HepG2 (cell line): ENCODE measurements at regions not wholly inside any gene's neighbourhood (a gene's known extent, or its start where the extent isn't known, plus 50 kb on each side); places are given as distances from the start of the nearest gene placed in this dataset.

Experiments
- ATAC-seq: fragments of 200-7000 bp; cut with Tn5 transposase; 3 replicates; pipeline ENCODE4 v1.9.1; 2020; ENCODE audit warnings: mild to moderate bottlenecking, moderate library complexity
- BruUV-seq: library from RNA; stranded (reverse); fragments of 400-500 nt; replicated peaks from 2 replicates; lab custom pipeline; 2021; lab: Mats Ljungman, UMichigan
- CTCF ChIA-PET: fragments of 300-600 bp; formaldehyde crosslinking; extraction: SDS; loops from one replicate; lab custom pipeline; 2021; ENCODE audit warnings: low total read pairs, inconsistent platforms, low intra/inter-chr PET ratio; lab: Yijun Ruan, JAX
- POLR2A ChIA-PET: fragments of 350-600 bp; sonication (Branson Sonifier 250); formaldehyde crosslinking; loops from one replicate; lab custom pipeline; 2020; ENCODE audit warnings: antibody characterized with exemption, inconsistent platforms; lab: Yijun Ruan, JAX
- DNase-seq: peaks from one replicate; pipeline ENCODE4 v3.0.0-alpha.2; 2015; ENCODE audit warnings: low spot score
- FAIRE-seq: peaks from 3 replicates; lab custom pipeline; 2011; peaks lifted over from hg19 to GRCh38; lab: Jason Lieb, UNC
- H2AFZ ChIP-seq: one replicate; pipeline ENCODE4 v1.6.1; 2011; ENCODE audit warnings: low read length, inconsistent platforms
- H3K27ac ChIP-seq: fragments of 300-600 bp; 3 replicates; pipeline ENCODE4 v1.8.0; 2011; ENCODE audit warnings: mixed run types, mild to moderate bottlenecking, mixed read lengths, low read length, inconsistent platforms; ENCODE audit not compliant: insufficient read depth; ENCODE audit errors: extremely low read length
- H3K27me3 ChIP-seq, 2 experiments: fragments of 200-600 bp in 1 of 2; 2 replicates in 1 of 2; 3 replicates in 1 of 2; pipeline versions ENCODE4 v1.6.0 to v1.8.0; 2011; ENCODE audit warnings: low read length in 2 of 2, mild to moderate bottlenecking in 2 of 2, moderate library complexity in 2 of 2, inconsistent platforms in 1 of 2; ENCODE audit not compliant: insufficient read depth in 2 of 2, control insufficient read depth in 1 of 2
- H3K36me3 ChIP-seq, 2 experiments: fragments of 200-600 bp in 1 of 2; replicated peaks in 1 of 2; 2 replicates in 1 of 2; 3 replicates in 1 of 2; pipeline versions ENCODE4 v1.5.1 to v1.8.0; 2011; ENCODE audit warnings: low read length in 2 of 2, inconsistent platforms in 1 of 2; ENCODE audit not compliant: insufficient read depth in 2 of 2, control insufficient read depth in 1 of 2
- H3K4me1 ChIP-seq: 2 replicates; pipeline ENCODE4 v1.5.1; 2012; ENCODE audit warnings: low read length, inconsistent platforms; ENCODE audit not compliant: insufficient read depth
- H3K4me2 ChIP-seq: 2 replicates; pipeline ENCODE4 v1.6.0; 2011; ENCODE audit warnings: low read depth, low read length, inconsistent platforms
- H3K4me3 ChIP-seq, 3 experiments: fragments of 200-600 bp in 1 of 3; sonication (generic), shearing (Covaris generic) in 1 of 3; replicated peaks in 1 of 3; 2 replicates each; pipeline ENCODE4 v1.5.1; 2011 to 2016; ENCODE audit warnings: low read length in 3 of 3, inconsistent platforms in 2 of 3, low read depth in 2 of 3, mild to moderate bottlenecking in 2 of 3, control low read depth in 1 of 3, mixed read lengths in 1 of 3; ENCODE audit not compliant: insufficient read depth in 1 of 3
- H3K79me2 ChIP-seq: one replicate; pipeline ENCODE4 v1.6.1; 2011; ENCODE audit warnings: low read length, inconsistent platforms; ENCODE audit not compliant: insufficient read depth
- H3K9ac ChIP-seq: 2 replicates; pipeline ENCODE4 v1.6.0; 2011; ENCODE audit warnings: mild to moderate bottlenecking, low read depth, low read length, inconsistent platforms; ENCODE audit not compliant: insufficient read depth
- H3K9me3 ChIP-seq: 2 replicates; pipeline ENCODE4 v1.5.1; 2012; ENCODE audit warnings: mild to moderate bottlenecking, low read length
- H4K20me1 ChIP-seq: 2 replicates; pipeline ENCODE4 v1.6.0; 2011; ENCODE audit warnings: inconsistent platforms, mild to moderate bottlenecking, low read length, moderate library complexity; ENCODE audit not compliant: insufficient read depth
- CHD2 ChIP-seq: IDR thresholded peaks from 2 replicates; pipeline ENCODE4 v1.6.1; 2011; ENCODE audit warnings: low read depth, low read length, improper control_type of control experiment
- GTF2F1 ChIP-seq: fragments of 150-350 bp; IDR thresholded peaks from 2 replicates; pipeline ENCODE4 v1.6.1; 2014; ENCODE audit warnings: low read length
- HCFC1 ChIP-seq: fragments of 150-350 bp; IDR thresholded peaks from 2 replicates; pipeline ENCODE4 v1.6.1; 2014; ENCODE audit warnings: low read depth, low read length
- HNRNPL ChIP-seq: fragments of 200-400 bp; formaldehyde crosslinking; IDR thresholded peaks from 2 replicates; pipeline ENCODE4 v1.6.1; 2017; ENCODE audit warnings: mild to moderate bottlenecking, low read depth, low read length
- NFKB2 ChIP-seq: sonication (generic); formaldehyde crosslinking; IDR thresholded peaks from 2 replicates; pipeline ENCODE4 v1.4.0; 2020; ENCODE audit warnings: missing genetic modification reagents, borderline replicate concordance
- PITX1 ChIP-seq: sonication (generic); formaldehyde crosslinking; IDR thresholded peaks from 2 replicates; pipeline ENCODE4 v1.5.1; 2020; ENCODE audit warnings: mild to moderate bottlenecking, missing genetic modification reagents
- SNAI1 ChIP-seq: sonication (generic); formaldehyde crosslinking; IDR thresholded peaks from 2 replicates; pipeline ENCODE4 v1.5.0; 2020; ENCODE audit warnings: mild to moderate bottlenecking, missing genetic modification reagents, borderline replicate concordance
- ZBTB10 ChIP-seq: sonication (generic); formaldehyde crosslinking; IDR thresholded peaks from 2 replicates; pipeline ENCODE4 v1.4.0; 2020; ENCODE audit warnings: missing genetic modification reagents, borderline replicate concordance
- ZFP62 ChIP-seq: sonication (generic); formaldehyde crosslinking; IDR thresholded peaks from 2 replicates; pipeline ENCODE4 v1.4.0; 2020; ENCODE audit warnings: missing genetic modification reagents
- ZFP82 ChIP-seq: sonication (generic); formaldehyde crosslinking; IDR thresholded peaks from 2 replicates; pipeline ENCODE4 v1.5.1; 2020; ENCODE audit warnings: mild to moderate bottlenecking, missing genetic modification reagents, borderline replicate concordance
- ZKSCAN1 ChIP-seq: fragments of 150-350 bp; IDR thresholded peaks from 2 replicates; pipeline ENCODE4 v1.6.1; 2014; ENCODE audit warnings: low read length
- ZNF232 ChIP-seq: sonication (generic); formaldehyde crosslinking; IDR thresholded peaks from 2 replicates; pipeline ENCODE4 v1.4.0; 2020; ENCODE audit warnings: missing genetic modification reagents, borderline replicate concordance
- ZNF280D ChIP-seq: sonication (generic); formaldehyde crosslinking; IDR thresholded peaks from 2 replicates; pipeline ENCODE4 v1.5.1; 2020; ENCODE audit warnings: mild to moderate bottlenecking, missing genetic modification reagents
- ZNF501 ChIP-seq: sonication (generic); formaldehyde crosslinking; IDR thresholded peaks from 2 replicates; pipeline ENCODE4 v1.5.1; 2020; ENCODE audit warnings: mild to moderate bottlenecking, moderate library complexity, missing genetic modification reagents
- ZNF850 ChIP-seq: sonication (generic); formaldehyde crosslinking; conservative IDR thresholded peaks from 2 replicates; pipeline ENCODE4 v1.9.0; 2021; ENCODE audit warnings: mild to moderate bottlenecking, missing genetic modification reagents
- WGBS: methylation state at CpG from one replicate; pipeline ENCODE4 v1.1.6; 2017; ENCODE audit warnings: low lambda C conversion rate; 5-methylcytosine and 5-hydroxymethylcytosine counted together
- in situ Hi-C: cut with HindIII; loops from 2 replicates; pipeline ENCODE4 v1.10.0; 2017; ENCODE audit warnings: low pct_unique_long_range_greater_than_20kb; ENCODE audit not compliant: extremely low pct_ligation_motif_present
- intact Hi-C: fragments of 100-400 bp; cut with micrococcal nuclease; formaldehyde crosslinking; loops from one replicate; pipeline ENCODE4 v1.10.0; 2022; ENCODE audit not compliant: unreplicated experiment

GRCh38 chr19:21626924-21627697 is 121.7 kb downstream of the ZNF429 start:
- intact Hi-C loops: no loop called here
- ATAC-seq: no peak
- WGBS: 28% methylated on average over 5 of the region's 8 CpGs
- FAIRE-seq: no peak
- Histone ChIP-seq H3K79me2 (no peaks in the 10 kb centered on the region), H2AFZ (no peak overlapping the region), H3K27me3 (no peaks in the 10 kb centered on the region), H3K9me3 (peaks cover 95% of the 10 kb centered on the region), H3K36me3 (no peaks in the 10 kb centered on the region), H3K4me3 (no peak overlapping the region), H4K20me1 (no peaks in the 10 kb centered on the region)
- BruUV-seq: no TSS peak
- CTCF ChIA-PET: no interaction called here
- TF ChIP-seq ZFP82 (CRISPR knock-in tag) (no peak), ZFP62 (CRISPR knock-in tag) (no peak), HCFC1 (no peak), ZKSCAN1 (no peak), NFKB2 (no peak), ZNF850 (no peak), ZNF232 (no peak), ZNF280D (CRISPR knock-in tag) (no peak), ZBTB10 (no peak), SNAI1 (no peak), CHD2 (no peak), HNRNPL (no peak), GTF2F1 (no peak), ZNF501 (no peak), PITX1 (no peak)
- TF ChIP-seq, all 625 proteins: peak for 0
- in situ Hi-C loops: no loop called here
- no peak overlapping the region for H3K27ac ChIP-seq
- H3K9ac ChIP-seq: no peak overlapping the region
- no peaks in the 10 kb centered on the region for H3K4me1 ChIP-seq
- H3K4me2 ChIP-seq: no peak overlapping the region
- POLR2A ChIA-PET: no interaction called here
- no peak for DNase-seq
